Suprapubic skin (tissue), 4 donors: ENCODE measurements at regions not wholly inside any gene's neighbourhood (a gene's known extent, or its start where the extent isn't known, plus 50 kb on each side); places are given as distances from the start of the nearest gene placed in this dataset.

Experiments
- DNase-seq, 2 donors: peaks; one replicate each; pipeline ENCODE4 v3.0.0-alpha.2; 2019; ENCODE audit warnings: low spot score in 2 of 2
- H3K27ac ChIP-seq: fragments of 200-600 bp; sonication (generic); one replicate; pipeline ENCODE4 v1.5.1; 2019
- H3K27me3 ChIP-seq: fragments of 200-600 bp; sonication (generic); one replicate; pipeline ENCODE4 v1.5.1; 2019
- H3K36me3 ChIP-seq: fragments of 200-600 bp; sonication (generic); one replicate; pipeline ENCODE4 v1.5.1; 2019
- H3K4me1 ChIP-seq: fragments of 200-600 bp; sonication (generic); one replicate; pipeline ENCODE4 v1.5.1; 2019
- H3K4me3 ChIP-seq: fragments of 200-600 bp; sonication (generic); one replicate; pipeline ENCODE4 v1.5.1; 2019; ENCODE audit warnings: mild to moderate bottlenecking
- H3K9me3 ChIP-seq: fragments of 200-600 bp; sonication (generic); one replicate; pipeline ENCODE4 v1.5.1; 2019
- CTCF ChIP-seq, 2 donors: fragments of 200-600 bp in 1 of 2; fragments of 450-650 bp in 1 of 2; sonication (generic) in 1 of 2; IDR thresholded peaks; one replicate each; pipeline ENCODE4 v1.5.1; 2016 to 2019; ENCODE audit warnings: antibody characterized with exemption in 2 of 2, mild to moderate bottlenecking in 1 of 2, moderate library complexity in 1 of 2
- EP300 ChIP-seq: sonication (generic); formaldehyde crosslinking; IDR thresholded peaks from one replicate; pipeline ENCODE4 v1.6.1; 2017; ENCODE audit warnings: antibody characterized with exemption
- POLR2A ChIP-seq, 2 donors: fragments of 450-650 bp; IDR thresholded peaks; one replicate each; pipeline ENCODE4 v1.6.1; 2017; ENCODE audit warnings: antibody characterized with exemption in 2 of 2, mild to moderate bottlenecking in 2 of 2, moderate library complexity in 2 of 2
- POLR2AphosphoS5 ChIP-seq, 3 donors: sonication (generic); formaldehyde crosslinking; IDR thresholded peaks; one replicate each; pipeline ENCODE4 v1.6.1; 2017; ENCODE audit warnings: antibody characterized with exemption in 3 of 3
- WGBS: methylation state at CpG from one replicate; pipeline ENCODE4 v1.1.5; 2018; 5-methylcytosine and 5-hydroxymethylcytosine counted together

GRCh38 chr7:25326501-25327156 is 98.3 kb upstream of the NPVF start:
- 93% methylated on average over 19 of the region's 19 CpGs for WGBS
- H3K9me3 ChIP-seq: no peaks in the 10 kb centered on the region
- TF ChIP-seq POLR2AphosphoS5 (IDR thresholded peaks at IDR 0.05) (no peak), CTCF (IDR thresholded peaks at IDR 0.05) (no peak), POLR2A (IDR thresholded peaks at IDR 0.05) (no peak), EP300 (no peak)
- no peaks in the 10 kb centered on the region for H3K4me1 ChIP-seq
- no peak overlapping the region for H3K4me3 ChIP-seq
- H3K36me3 ChIP-seq: no peaks in the 10 kb centered on the region
- no peak for DNase-seq
- no peak overlapping the region for H3K27ac ChIP-seq
- no peaks in the 10 kb centered on the region for H3K27me3 ChIP-seq

- TF ChIP-seq POLR2AphosphoS5 (IDR thresholded peaks at IDR 0.05): no peak
- no peak for TF ChIP-seq POLR2A (IDR thresholded peaks at IDR 0.05)
- no peak for TF ChIP-seq CTCF (IDR thresholded peaks at IDR 0.05)
- no peak for TF ChIP-seq EP300
- Histone ChIP-seq H3K36me3 (no peaks in the 10 kb centered on the region), H3K9me3 (no peaks in the 10 kb centered on the region), H3K27me3 (no peaks in the 10 kb centered on the region), H3K4me3 (no peak overlapping the region), H3K27ac (no peak overlapping the region), H3K4me1 (no peaks in the 10 kb centered on the region)
- WGBS: 89% methylated on average over 2 of the region's 2 CpGs
- DNase-seq: no peak
These were observed 101.5 kb upstream of the NPVF start for GRCh38 chr7:25329815-25330214.

GRCh38 chr7:25333296-25333928 is 105.1 kb upstream of the NPVF start:
- WGBS: 69% methylated on average over 6 of the region's 6 CpGs
- no peaks in the 10 kb centered on the region for H3K27me3 ChIP-seq
- DNase-seq: no peak
- TF ChIP-seq CTCF (IDR thresholded peaks at IDR 0.05) (no peak), POLR2AphosphoS5 (IDR thresholded peaks at IDR 0.05) (no peak), EP300 (no peak), POLR2A (IDR thresholded peaks at IDR 0.05) (no peak)
- no peaks in the 10 kb centered on the region for H3K36me3 ChIP-seq
- H3K4me1 ChIP-seq: no peaks in the 10 kb centered on the region
- H3K9me3 ChIP-seq: no peaks in the 10 kb centered on the region
- no peak overlapping the region for H3K4me3 ChIP-seq
- no peak overlapping the region for H3K27ac ChIP-seq

GRCh38 chr7:25347360-25348066 is 119.2 kb upstream of the NPVF start:
- Histone ChIP-seq H3K4me3 (no peak overlapping the region), H3K27me3 (no peaks in the 10 kb centered on the region), H3K9me3 (no peaks in the 10 kb centered on the region), H3K4me1 (no peaks in the 10 kb centered on the region), H3K27ac (no peak overlapping the region), H3K36me3 (no peaks in the 10 kb centered on the region)
- 81% methylated on average over 4 of the region's 4 CpGs for WGBS
- TF ChIP-seq EP300: no peak
- no peak for TF ChIP-seq POLR2AphosphoS5 (IDR thresholded peaks at IDR 0.05)
- no peak for TF ChIP-seq POLR2A (IDR thresholded peaks at IDR 0.05)
- TF ChIP-seq CTCF (IDR thresholded peaks at IDR 0.05): no peak
- DNase-seq: no peak

GRCh38 chr7:25348104-25348503 is 119.8 kb upstream of the NPVF start:
- H3K4me3 ChIP-seq: no peak overlapping the region
- WGBS: 83% methylated on average over 3 of the region's 3 CpGs
- H3K27me3 ChIP-seq: no peaks in the 10 kb centered on the region
- H3K4me1 ChIP-seq: no peaks in the 10 kb centered on the region
- H3K9me3 ChIP-seq: no peaks in the 10 kb centered on the region
- H3K27ac ChIP-seq: no peak overlapping the region
- DNase-seq: no peak
- TF ChIP-seq CTCF (IDR thresholded peaks at IDR 0.05): no peak
- no peak for TF ChIP-seq POLR2AphosphoS5 (IDR thresholded peaks at IDR 0.05)
- TF ChIP-seq EP300: no peak
- TF ChIP-seq POLR2A (IDR thresholded peaks at IDR 0.05): no peak
- H3K36me3 ChIP-seq: no peaks in the 10 kb centered on the region
